ENCODE measurements at regions not wholly inside any gene's neighbourhood (a gene's known extent, or its start where the extent isn't known, plus 50 kb on each side); places are given as distances from the start of the nearest gene placed in this dataset.

GRCh38 chr16:7161891-7162290, 170.8 kb upstream of the RBFOX1 start:
- no peak overlapping the region for H3K4me2 ChIP-seq (ENCODE audit: low read depth, low read length)
- ChIA-PET POLR2A (no interaction called here), CTCF (ENCODE audit: low intra/inter-chr PET ratio, low total read pairs) (no interaction called here)
- in situ Hi-C loops (cut with HindIII; ENCODE audit: extremely low pct_ligation_motif_present, low pct_unique_long_range_greater_than_20kb) (no loop called here), intact Hi-C loops (cut with micrococcal nuclease; ENCODE audit: unreplicated experiment) (no loop called here)
- no peak for DNase-seq (ENCODE audit: low spot score)
- H3K79me2 ChIP-seq (ENCODE audit: insufficient read depth, low read length) = no peaks in the 10 kb centered on the region
- H2AFZ ChIP-seq (ENCODE audit: low read length) = no peak overlapping the region
- no peak overlapping the region for H3K27ac ChIP-seq (ENCODE audit: extremely low read length, insufficient read depth, low read length)
- no peaks in the 10 kb centered on the region for H3K27me3 ChIP-seq (ENCODE audit: control insufficient read depth in 1 of 2, insufficient read depth in 2 of 2, low read length in 2 of 2)
- no peak for FAIRE-seq
- no peaks in the 10 kb centered on the region for H3K36me3 ChIP-seq (replicated peaks in 1 of 2; ENCODE audit: control insufficient read depth in 1 of 2, insufficient read depth in 2 of 2, low read length in 2 of 2)
- no peak overlapping the region for H3K4me3 ChIP-seq (replicated peaks in 1 of 3; ENCODE audit: insufficient read depth in 1 of 3, low read depth in 2 of 3, low read length in 3 of 3)
- no peak overlapping the region for H3K9ac ChIP-seq (ENCODE audit: insufficient read depth, low read depth, low read length)
- no peaks in the 10 kb centered on the region for H3K4me1 ChIP-seq (ENCODE audit: insufficient read depth, low read length)
- 6% methylated on average over 1 of the region's 1 CpG for WGBS (ENCODE audit: low lambda C conversion rate)
- no TSS peak for BruUV-seq (replicated peaks)
- no peaks in the 10 kb centered on the region for H4K20me1 ChIP-seq (ENCODE audit: insufficient read depth, low read length)
- no peak for ATAC-seq
- TF ChIP-seq ZBTB2 (CRISPR knock-in tag; IDR thresholded peaks at IDR 0.05; ENCODE audit: low read depth) = no peak
- TF ChIP-seq ZBTB20 (CRISPR knock-in tag; IDR thresholded peaks at IDR 0.05; ENCODE audit: borderline replicate concordance, low read depth) = no peak
- TF ChIP-seq MXD3 (CRISPR knock-in tag; IDR thresholded peaks at IDR 0.05) = no peak
- no peak for TF ChIP-seq GPN1 (CRISPR knock-in tag; IDR thresholded peaks at IDR 0.05; ENCODE audit: borderline replicate concordance)
- TF ChIP-seq ELK4 (CRISPR knock-in tag; IDR thresholded peaks at IDR 0.05; ENCODE audit: borderline replicate concordance) = no peak
- TF ChIP-seq ZNF235 (CRISPR knock-in tag; IDR thresholded peaks at IDR 0.05; ENCODE audit: borderline replicate concordance) = no peak
- TF ChIP-seq PAWR (CRISPR knock-in tag; IDR thresholded peaks at IDR 0.05; ENCODE audit: borderline replicate concordance) = no peak
- no peak for TF ChIP-seq SNAPC5 (CRISPR knock-in tag; IDR thresholded peaks at IDR 0.05; ENCODE audit: borderline replicate concordance)
- TF ChIP-seq ZNF792 (CRISPR knock-in tag; IDR thresholded peaks at IDR 0.05) = no peak
- TF ChIP-seq ZNF224 (CRISPR knock-in tag; IDR thresholded peaks at IDR 0.05) = no peak
- TF ChIP-seq ZBTB3 (CRISPR knock-in tag; IDR thresholded peaks at IDR 0.05; ENCODE audit: borderline replicate concordance, low read depth) = no peak
- no peak for TF ChIP-seq TFAP4 (IDR thresholded peaks at IDR 0.05; ENCODE audit: borderline replicate concordance, low read depth)
- TF ChIP-seq ZFP37 (CRISPR knock-in tag; IDR thresholded peaks at IDR 0.05; ENCODE audit: borderline replicate concordance) = no peak
- no peak for TF ChIP-seq ZNF737 (CRISPR knock-in tag; IDR thresholded peaks at IDR 0.05; ENCODE audit: borderline replicate concordance)
- no peak for TF ChIP-seq ZFP36L1 (CRISPR knock-in tag; IDR thresholded peaks at IDR 0.05)
- 0 out of 2 replicates have a peak, but pooled peaks cover 9% of the 10 kb centered on the region for H3K9me3 ChIP-seq (ENCODE audit: low read length)

All from HepG2 (cell line).